ENCODE measurements at regions not wholly inside any gene's neighbourhood (a gene's known extent, or its start where the extent isn't known, plus 50 kb on each side); places are given as distances from the start of the nearest gene placed in this dataset.
"Not testable (repeated sequence)": the region's sequence is repeated elsewhere in the genome, so short reads cannot be mapped to it uniquely, and the experiment has no call there.

DNA sequence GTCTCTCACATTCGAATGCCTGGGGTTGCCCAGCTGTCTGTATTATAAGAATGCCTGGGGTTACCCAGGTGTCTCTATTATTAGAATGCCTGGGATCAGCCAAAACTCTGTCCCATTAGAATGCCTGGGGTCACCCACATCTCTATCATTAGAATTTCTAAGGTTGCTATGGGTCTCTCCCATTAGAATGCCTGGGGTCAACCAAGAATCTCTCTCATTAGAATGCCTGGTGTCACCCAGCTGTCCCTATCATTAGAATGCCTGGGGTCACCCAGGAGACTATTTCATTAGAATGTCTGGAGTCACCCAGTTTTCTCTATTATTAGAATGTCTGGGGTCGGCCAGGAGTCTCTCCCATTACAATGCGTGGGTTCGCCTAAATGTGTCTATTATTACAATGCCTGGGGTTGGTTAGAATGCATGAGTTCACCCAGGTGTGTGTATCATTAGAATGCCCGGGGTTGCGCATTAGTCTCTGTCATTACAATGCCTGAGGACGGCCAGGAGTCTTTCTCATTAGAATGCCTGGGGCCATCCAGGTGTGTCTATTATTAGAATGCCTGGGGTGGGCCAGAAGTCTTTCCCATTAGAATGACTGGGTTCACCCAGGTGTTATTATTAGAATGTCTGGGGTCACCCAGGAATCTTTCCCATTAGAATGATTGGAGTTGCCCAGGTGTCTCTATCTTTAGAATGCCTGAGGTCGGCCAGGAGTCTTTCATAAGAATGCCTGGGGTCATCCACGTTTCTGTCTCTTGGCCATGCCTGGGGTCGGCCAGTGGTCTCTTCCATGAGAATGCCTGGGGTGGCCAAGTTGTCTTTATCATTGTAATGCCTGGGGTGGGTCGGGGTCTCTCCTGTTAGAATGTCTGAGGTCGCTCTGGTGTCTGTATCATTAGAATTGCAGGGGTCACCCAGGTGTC, 59.6 kb downstream of the RNF187 start:
- DNase-seq (no peak), ATAC-seq (replicated peaks) (no peak)
- H3K27ac Mint-ChIP-seq, result no peak overlapping the region
- peaks cover 72 to 97% of the 10 kb centered on the region in 2 donors for H3K27me3 Mint-ChIP-seq
- no peak overlapping the region for H3K4me3 Mint-ChIP-seq
- H3K36me3 Mint-ChIP-seq (ENCODE audit: insufficient read depth), result no peaks in the 10 kb centered on the region
- no peaks in the 10 kb centered on the region for H3K4me1 Mint-ChIP-seq (ENCODE audit: low read depth in 2 of 2)
- H3K9me3 Mint-ChIP-seq, result no peaks in the 10 kb centered on the region

- DNase-seq (no peak), ATAC-seq (replicated peaks) (no peak)
- Mint-ChIP-seq H3K27ac (no peak overlapping the region), H3K4me1 (ENCODE audit: low read depth in 2 of 2) (no peaks in the 10 kb centered on the region), H3K4me3 (no peak overlapping the region), H3K9me3 (no peaks in the 10 kb centered on the region), H3K36me3 (ENCODE audit: insufficient read depth) (no peaks in the 10 kb centered on the region), H3K27me3 (peaks cover 66 to 97% of the 10 kb centered on the region in 2 donors)
Observed at GRCh38 chr1:228547464-228547792, 60.2 kb downstream of the RNF187 start.

DNA sequence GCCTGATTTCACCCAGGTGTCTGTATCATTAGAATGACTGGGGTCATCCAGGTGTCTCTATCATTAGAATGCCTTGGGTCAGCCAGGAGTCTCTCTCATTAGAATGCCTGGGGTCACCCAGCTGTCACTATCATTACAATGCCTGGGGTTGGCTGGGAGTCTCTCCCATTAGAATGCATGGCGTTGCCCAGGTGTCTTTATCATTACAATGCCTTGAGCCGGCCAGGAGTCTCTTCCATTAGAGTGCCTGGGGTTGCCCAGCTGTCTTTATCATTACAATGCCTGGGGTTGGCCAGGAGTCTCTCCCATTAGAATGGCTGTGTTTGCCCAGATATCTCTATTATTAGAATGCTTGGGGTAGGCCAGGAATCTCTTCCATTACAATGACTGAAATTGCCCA, 61.6 kb downstream of the RNF187 start:
- H3K27ac Mint-ChIP-seq, result no peak overlapping the region

GRCh38 chr1:228552596-228553176, 65.5 kb downstream of the RNF187 start:
- H3K27ac Mint-ChIP-seq, result no peak overlapping the region
- H3K36me3 Mint-ChIP-seq (ENCODE audit: insufficient read depth), result peaks cover 6% of the 10 kb centered on the region
- peaks cover 0 to 1% of the 10 kb centered on the region in 2 donors for H3K4me1 Mint-ChIP-seq (ENCODE audit: low read depth in 2 of 2)
- peaks cover 4 to 8% of the 10 kb centered on the region in 2 donors for H3K9me3 Mint-ChIP-seq
- DNase-seq, result no peak
- no peak overlapping the region for H3K4me3 Mint-ChIP-seq
- H3K27me3 Mint-ChIP-seq, result peaks cover 21 to 51% of the 10 kb centered on the region in 2 donors
- ATAC-seq (replicated peaks), result no peak

More for the DNA sequence above, 61.6 kb downstream of the RNF187 start:
- Mint-ChIP-seq H3K9me3 (no peaks in the 10 kb centered on the region), H3K27me3 (peaks cover 54 to 90% of the 10 kb centered on the region in 2 donors), H3K4me3 (no peak overlapping the region), H3K4me1 (ENCODE audit: low read depth in 2 of 2) (no peaks in the 10 kb centered on the region), H3K36me3 (ENCODE audit: insufficient read depth) (no peaks in the 10 kb centered on the region)
- DNase-seq (no peak), ATAC-seq (replicated peaks) (no peak)

- DNase-seq, result no peak
- Mint-ChIP-seq H3K4me1 (ENCODE audit: low read depth in 2 of 2) (peaks cover 0 to 1% of the 10 kb centered on the region in 2 donors), H3K36me3 (ENCODE audit: insufficient read depth) (peaks cover 6% of the 10 kb centered on the region), H3K27me3 (peaks cover 9 to 37% of the 10 kb centered on the region in 2 donors), H3K27ac (no peak overlapping the region), H3K9me3 (peaks cover 4 to 8% of the 10 kb centered on the region in 2 donors), H3K4me3 (no peak overlapping the region)
- ATAC-seq (replicated peaks), result no peak
Observed at GRCh38 chr1:228554107-228554506, 66.9 kb downstream of the RNF187 start.

GRCh38 chr1:228555074-228555994, 68.2 kb downstream of the RNF187 start:
- H3K4me3 Mint-ChIP-seq, result no peak overlapping the region
- DNase-seq (peak in 2 of 3 experiments; percentile 32 to 35), ATAC-seq (replicated peaks) (no peak)
- peaks cover 4 to 8% of the 10 kb centered on the region in 2 donors for H3K9me3 Mint-ChIP-seq
- H3K27me3 Mint-ChIP-seq, result peaks cover 3 to 25% of the 10 kb centered on the region in 2 donors
- H3K36me3 Mint-ChIP-seq (ENCODE audit: insufficient read depth), result peaks cover 6% of the 10 kb centered on the region
- H3K4me1 Mint-ChIP-seq (ENCODE audit: low read depth in 2 of 2), result peaks cover 0 to 1% of the 10 kb centered on the region in 2 donors
- H3K27ac Mint-ChIP-seq, result peak overlapping the region in 1 of 2 donors; percentile 7

GRCh38 chr1:228556634-228557430, 69.7 kb downstream of the RNF187 start:
- H3K4me3 Mint-ChIP-seq; H3K4me1 Mint-ChIP-seq (ENCODE audit: low read depth in 2 of 2); H3K9me3 Mint-ChIP-seq; H3K36me3 Mint-ChIP-seq (ENCODE audit: insufficient read depth); H3K27ac Mint-ChIP-seq; ATAC-seq (replicated peaks): not testable (repeated sequence)
- DNase-seq, result peak in 1 of 3 experiments; percentile 42
- peaks cover 0 to 13% of the 10 kb centered on the region in 2 donors for H3K27me3 Mint-ChIP-seq
